Embryonic facial prominence (tissue), 1 donor: ENCODE measurements at regions not wholly inside any gene's neighbourhood (a gene's known extent, or its start where the extent isn't known, plus 50 kb on each side); places are given as distances from the start of the nearest gene placed in this dataset.

Experiments used
- DNase-seq: peaks from one replicate; pipeline ENCODE4 v3.0.0-alpha.2; 2016; ENCODE audit errors: extremely low spot score

GRCh38 chr7:37504801-37505200 is 56.1 kb upstream of the ELMO1 start:
- DNase-seq: no peak

GRCh38 chr7:37505750-37506353 is 57.2 kb upstream of the ELMO1 start:
- DNase-seq: no peak

GRCh38 chr7:37508118-37508517 is 59.5 kb upstream of the ELMO1 start:
- no peak for DNase-seq

DNA sequence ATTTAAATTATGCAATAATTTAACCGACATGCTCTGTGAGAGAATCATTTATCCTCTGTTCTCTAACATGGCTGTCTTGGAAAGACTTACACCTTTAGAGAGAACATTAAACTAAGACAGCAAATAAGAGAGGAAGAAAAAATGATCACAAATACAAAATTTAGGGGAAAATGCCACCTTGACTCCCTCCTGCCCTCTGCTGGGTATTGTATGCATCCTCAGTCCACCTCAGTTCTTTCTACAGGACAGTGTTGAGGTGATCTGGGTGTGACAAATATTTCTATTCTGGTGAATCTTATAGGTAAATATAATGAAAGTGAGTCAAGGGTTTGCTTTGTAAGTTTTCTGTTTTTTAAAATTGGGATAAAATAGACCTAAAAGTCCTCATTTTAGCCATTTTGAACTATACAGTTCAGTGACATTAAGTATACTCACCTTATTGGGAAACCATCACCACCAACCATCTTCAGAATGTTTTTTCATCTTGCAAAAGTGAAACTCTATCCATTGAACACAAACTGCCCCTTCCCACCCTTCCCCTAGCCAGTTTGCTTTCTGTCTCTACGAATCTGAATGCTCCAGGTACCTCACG is 61.5 kb upstream of the ELMO1 start:
- no peak for DNase-seq

GRCh38 chr7:37511915-37512314 is 63.3 kb upstream of the ELMO1 start:
- DNase-seq: no peak

DNA sequence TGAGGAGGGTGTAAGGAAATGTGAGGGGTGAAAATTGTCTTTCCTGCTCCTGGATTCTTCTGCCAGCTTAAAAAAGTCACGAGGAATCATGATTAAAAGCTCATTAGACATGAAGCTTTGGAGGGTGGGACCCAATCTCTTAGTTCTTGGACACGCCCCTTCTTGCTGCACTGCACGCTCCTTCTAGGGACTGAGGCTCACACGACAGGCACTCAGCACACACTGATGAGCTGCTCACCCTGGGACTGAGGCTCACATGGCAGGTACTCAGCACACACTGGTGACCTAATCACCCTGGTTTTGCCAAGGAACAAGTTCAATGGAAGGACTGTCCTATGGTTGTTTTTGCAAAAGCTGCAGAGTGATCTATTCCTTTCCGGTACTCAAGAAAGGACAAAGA is 65.8 kb upstream of the ELMO1 start:
- no peak for DNase-seq

GRCh38 chr7:37516664-37517063 is 68.0 kb upstream of the ELMO1 start:
- no peak for DNase-seq

- no peak for DNase-seq
Measured at GRCh38 chr7:37518266-37518665, 69.6 kb upstream of the ELMO1 start.

- no peak for DNase-seq
Measured at GRCh38 chr7:37524056-37524455, 75.4 kb upstream of the ELMO1 start.

DNA sequence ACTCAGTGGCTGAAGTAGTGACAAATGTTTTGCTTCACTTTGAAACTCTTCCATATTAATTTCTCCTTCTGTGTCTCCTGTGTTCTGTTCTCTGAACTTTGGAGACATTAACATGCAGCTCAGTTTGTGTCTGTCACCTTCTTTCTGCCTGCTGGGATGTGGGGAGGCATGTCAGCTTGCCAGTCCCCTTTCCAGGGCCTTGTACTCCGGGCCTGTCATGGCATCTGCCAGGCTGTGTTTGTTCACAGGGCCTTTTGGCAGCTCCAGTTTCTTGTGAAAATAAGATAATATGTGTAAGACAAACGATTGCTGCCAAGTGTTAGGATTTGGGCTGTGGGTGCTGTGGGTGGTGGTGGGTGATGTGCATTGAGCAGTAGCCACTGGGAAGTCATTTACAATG is 76.1 kb upstream of the ELMO1 start:
- no peak for DNase-seq

DNA sequence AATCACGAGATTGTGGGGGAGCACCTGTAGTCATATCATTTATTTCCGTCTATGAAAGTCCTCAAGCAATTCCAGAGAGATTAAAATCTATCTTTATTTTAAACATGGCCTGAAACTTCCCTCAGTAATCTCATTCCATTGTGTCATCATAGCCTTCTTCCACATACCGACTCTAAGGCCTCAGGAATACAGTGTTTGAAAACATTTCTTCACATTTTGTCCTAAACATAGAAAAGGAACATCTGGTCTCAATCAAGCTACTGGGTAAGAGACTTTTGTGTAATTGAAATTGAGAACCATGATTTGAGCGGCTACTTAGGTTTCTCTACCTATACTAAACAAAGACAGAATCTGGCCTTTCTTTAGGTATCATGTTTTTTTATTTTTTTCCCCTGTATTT is 78.0 kb upstream of the ELMO1 start:
- DNase-seq: peak; percentile 27

DNA sequence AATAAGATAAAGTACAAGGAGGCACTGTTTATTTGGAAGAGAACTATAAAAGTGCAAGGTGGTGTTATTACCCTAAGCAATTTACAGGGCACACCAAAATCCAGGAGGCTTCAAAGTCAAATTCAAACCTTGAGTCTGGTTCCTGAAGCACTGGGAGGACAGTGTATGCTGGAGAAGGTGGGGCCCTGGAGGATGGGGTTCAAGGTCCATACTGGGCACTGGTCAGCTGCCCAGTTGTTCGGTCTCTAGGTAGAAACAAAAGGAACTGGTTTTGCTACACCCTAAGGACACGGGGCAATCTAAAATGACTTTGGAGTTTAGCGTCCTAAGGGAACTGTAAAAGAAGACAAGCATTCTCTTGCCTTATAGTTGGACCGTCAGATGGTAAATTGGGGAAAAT is 78.4 kb upstream of the ELMO1 start:
- no peak for DNase-seq

DNA sequence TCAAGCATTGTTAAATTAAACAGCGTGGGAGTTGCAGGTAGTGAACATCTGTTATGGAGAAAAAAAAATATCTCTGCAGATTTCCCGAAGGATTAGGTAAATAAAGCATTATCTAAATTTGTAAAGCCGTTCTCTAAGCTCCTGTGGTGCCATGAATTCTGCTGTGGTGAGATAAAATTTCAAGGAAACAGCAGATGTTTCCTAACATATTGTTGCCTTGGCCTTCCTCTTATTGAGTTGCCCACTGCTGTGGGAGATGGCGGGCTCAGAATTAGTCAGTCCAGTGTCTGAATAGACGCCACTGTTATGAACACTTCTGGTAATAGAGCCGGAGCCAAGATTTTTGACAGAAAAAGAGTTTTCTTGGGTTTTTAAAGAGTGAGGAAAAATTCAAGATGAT is 82.6 kb upstream of the ELMO1 start:
- DNase-seq: no peak

- DNase-seq: no peak
Measured at GRCh38 chr7:37532636-37533035, 84.0 kb upstream of the ELMO1 start.

DNA sequence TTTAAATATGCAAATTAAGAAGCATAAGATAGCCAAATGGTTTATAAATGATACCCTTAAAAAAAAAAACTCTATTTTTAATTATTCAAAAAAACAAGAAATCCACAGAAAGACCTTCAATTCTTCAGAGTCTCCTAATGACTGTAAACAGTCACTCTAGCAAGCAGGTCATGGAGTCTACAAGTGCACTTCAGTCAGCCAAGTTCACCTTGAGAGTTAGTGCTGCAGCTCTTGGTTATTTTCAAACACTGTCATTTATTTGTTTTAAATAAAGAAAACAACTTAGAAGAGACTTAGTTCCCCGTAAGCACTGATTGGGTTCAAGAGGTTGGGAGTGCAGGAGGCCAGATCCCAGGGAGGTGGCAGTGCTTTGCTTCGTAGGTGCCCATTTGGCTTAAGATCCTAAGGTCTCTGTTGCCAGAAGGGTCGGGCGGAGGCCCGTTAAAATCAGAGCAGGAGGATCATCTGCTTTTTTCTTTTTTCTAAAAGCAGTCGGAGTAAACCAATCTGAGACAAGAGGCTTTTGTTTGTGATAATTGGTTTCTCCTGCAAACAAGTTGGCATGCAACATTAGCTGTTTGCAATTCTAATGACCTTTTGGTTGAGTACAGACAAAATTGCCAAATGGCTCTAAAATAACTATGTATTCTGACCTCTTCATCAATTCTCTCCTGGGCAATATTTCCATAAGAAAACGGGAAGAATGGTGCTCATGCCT is 86.4 kb upstream of the ELMO1 start:
- no peak for DNase-seq

DNA sequence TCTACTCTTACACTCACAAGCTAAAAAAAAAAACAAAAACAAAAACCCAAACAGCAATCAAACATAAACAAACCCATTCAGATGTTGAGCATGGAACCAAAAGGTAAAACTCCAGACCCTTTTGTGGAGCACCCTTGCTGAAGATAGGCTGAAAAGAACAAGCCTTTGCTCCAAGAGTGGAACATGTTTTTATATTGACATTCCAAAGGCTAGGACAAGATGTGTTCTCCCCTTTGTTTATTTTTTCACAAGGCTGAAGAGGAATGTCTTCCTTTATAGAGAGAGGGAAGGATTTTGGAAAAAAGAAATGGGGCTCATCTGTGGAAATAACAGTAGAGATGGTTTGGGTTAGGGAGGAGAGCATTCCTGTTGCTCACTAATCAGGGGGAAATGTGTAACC is 87.2 kb upstream of the ELMO1 start:
- DNase-seq: no peak

GRCh38 chr7:37536706-37537105 is 88.0 kb upstream of the ELMO1 start:
- DNase-seq: no peak

- DNase-seq: no peak
Measured at GRCh38 chr7:37537439-37537838, 88.8 kb upstream of the ELMO1 start.

- no peak for DNase-seq
Measured at GRCh38 chr7:37538945-37539344, 90.3 kb upstream of the ELMO1 start.

GRCh38 chr7:37540917-37541316 is 92.3 kb upstream of the ELMO1 start:
- no peak for DNase-seq

DNA sequence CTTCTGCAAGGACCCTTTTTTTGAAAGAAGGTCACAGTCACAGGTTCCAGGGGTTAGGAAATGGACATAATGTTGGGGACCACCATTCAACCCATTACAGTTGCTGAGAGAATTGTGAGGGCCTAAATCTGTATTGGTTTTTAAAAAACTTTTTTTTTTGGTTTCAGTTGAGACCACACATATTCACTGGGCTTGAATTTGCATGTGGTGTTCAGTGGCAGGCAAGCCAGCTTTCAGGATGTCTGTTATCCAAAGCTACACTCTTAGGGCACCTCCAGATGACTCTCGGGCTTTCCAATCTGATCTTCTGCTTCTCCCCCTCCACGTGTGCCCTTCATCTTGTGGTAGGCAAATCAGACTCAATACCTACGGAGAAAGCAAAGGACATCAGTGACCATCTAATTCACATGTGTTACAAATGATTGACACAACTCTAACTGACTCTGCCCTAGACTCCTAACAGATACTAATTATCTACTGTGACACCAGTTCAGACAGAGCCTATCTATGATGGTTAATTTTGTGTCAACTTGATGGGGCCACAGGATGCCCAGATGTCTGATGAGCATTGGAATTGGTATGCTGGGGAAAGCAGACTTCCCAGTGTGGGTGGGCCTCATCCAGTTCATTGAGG is 93.3 kb upstream of the ELMO1 start:
- DNase-seq: no peak

GRCh38 chr7:37545619-37546534 is 97.2 kb upstream of the ELMO1 start:
- DNase-seq: no peak
